NCI-H2227 (cell line): ENCODE measurements at regions not wholly inside any gene's neighbourhood (a gene's known extent, or its start where the extent isn't known, plus 50 kb on each side); places are given as distances from the start of the nearest gene placed in this dataset.

Experiments used
- DNase-seq: peaks from one replicate; lab custom pipeline; 2025; ENCODE audit not compliant: unreplicated experiment; lab: John Stamatoyannopoulos, UW

DNA sequence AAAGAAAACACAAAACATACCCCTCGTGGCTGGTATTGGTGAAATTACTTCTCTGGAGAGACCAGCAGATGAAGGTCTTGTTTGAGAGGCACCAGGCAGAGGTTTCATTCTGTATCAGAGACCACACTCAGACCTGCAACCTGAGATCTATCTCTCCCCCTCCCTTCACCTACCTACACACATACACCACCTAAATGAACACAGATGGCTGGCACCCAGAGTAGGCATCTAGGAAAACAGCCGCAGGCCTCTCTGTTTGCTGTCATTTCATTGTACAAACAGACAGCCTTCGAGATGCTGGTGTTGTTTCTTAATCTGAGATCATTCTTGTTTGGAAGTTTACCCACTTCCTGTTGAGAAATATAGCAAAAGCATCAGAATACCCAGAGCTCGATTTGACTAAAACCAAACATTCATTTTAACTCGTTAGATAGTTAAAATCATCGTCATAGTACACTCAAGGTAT, 173.9 kb upstream of the SLC25A13 start:
- no peak for DNase-seq

- DNase-seq, result no peak
Measured at GRCh38 chr7:96486681-96487080, 164.8 kb upstream of the SLC25A13 start.

DNA sequence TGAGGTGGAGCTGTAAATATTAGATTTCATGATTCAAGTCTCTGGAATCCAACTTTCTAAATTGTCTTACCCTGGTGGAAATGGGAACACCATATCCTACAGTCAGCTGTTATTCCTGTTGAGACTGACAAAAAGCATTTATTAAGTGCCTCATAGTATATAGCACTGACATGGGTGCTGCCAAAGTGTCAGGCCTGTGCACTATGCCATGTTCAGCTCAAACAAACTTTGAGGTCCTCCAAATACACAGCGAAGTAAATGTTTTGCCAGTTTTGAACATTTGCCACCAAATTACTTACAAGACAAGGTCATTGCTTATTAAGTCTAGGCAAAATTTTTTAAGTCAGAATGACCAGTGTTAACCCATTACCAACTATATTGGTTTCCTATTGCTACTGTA, 162.9 kb upstream of the SLC25A13 start:
- no peak for DNase-seq

DNA sequence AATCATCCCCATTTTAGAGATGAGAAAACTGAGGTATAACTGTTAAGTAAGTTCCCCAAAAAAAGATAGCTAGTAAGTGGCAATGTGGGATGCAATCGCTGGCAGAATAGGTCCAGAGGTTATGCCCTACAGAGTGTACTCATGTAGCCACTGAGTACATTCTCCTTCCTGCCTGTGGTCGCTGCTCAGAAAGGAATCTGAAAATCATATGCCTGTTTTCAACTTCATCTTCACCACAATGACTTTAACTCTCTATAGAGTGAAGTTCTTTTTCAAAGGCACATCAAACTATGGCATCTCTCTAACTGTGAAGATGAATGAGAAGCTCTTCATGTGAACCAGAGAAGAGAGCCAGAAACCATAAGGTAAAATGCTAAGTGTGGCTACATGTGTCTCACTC, 162.2 kb upstream of the SLC25A13 start:
- DNase-seq, result no peak

DNA sequence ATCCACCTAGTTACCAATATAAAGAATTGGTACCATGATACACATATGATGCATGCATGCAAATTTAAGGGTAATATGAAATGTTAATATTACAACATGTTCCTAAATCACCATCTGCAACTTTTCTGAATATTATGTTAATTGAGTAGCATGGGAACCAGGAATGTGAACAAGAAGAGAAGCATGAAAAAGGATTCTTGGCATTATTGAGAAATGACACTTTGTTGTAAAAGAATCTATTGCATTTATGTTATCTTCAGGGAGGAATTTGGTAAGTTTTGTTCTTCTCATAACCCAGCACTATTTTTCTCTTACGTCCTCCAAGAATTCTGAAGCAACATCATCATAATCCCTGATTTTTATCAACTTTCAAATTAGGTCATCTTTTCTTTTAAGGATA, 159.9 kb upstream of the SLC25A13 start:
- no peak for DNase-seq

DNA sequence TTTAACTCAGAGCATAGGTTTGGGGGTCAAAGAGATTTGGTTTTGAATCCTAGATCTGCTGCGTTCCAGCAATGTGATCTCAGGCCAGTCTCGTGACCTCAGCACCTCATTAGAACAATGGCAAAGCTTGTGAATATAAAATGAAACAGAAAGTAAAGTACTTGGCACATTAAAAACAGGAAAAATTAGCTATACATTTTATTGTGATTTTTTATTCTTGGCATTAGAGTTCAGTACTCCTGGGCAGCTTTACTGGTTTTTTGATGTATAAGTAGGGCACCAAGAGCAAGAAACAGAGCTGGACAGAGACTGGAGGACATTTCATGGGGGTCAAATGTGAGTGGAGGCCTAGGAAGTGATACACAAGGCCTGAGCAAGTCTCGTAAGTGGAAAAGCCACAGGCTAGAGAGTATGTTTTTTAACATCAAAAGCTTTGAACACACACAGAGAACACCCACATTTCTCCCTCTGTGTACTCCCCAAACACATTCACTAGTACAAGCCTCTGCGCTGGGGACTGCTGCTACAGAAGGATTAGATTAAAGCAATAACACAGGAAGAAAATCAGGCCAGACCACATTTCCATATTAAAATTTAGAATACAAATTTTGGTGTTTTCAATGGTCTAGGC, 157.2 kb upstream of the SLC25A13 start:
- no peak for DNase-seq

GRCh38 chr7:96471606-96472005, 149.7 kb upstream of the SLC25A13 start:
- DNase-seq, result no peak

- no peak for DNase-seq
Measured at GRCh38 chr7:96452146-96452545, 130.2 kb upstream of the SLC25A13 start.

DNA sequence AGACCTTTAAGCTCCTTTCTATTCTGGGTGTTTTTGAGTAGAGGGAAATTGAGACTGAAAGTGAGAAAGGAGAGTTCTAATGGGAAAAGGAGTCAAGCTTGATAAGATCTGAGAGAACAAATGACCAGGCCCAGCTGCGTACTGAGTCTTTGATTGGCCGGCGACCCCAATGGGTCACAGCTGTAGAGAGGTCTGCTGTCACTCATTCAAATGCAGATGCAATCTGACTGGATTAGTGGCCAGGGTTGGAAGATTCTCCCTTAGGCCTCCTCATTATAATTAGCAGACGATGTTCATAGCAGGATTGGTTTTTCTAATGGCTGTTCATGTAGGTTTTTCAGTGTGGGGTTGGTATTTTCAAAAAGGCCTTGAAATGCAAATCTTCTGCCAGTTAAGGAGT, 127.2 kb upstream of the SLC25A13 start:
- no peak for DNase-seq

- DNase-seq, result no peak
Measured at GRCh38 chr7:96447109-96447645, 125.3 kb upstream of the SLC25A13 start.

- DNase-seq, result peak; percentile 82
Measured at GRCh38 chr7:96441436-96442084, 119.7 kb upstream of the SLC25A13 start.

GRCh38 chr7:96440328-96440727, 118.4 kb upstream of the SLC25A13 start:
- DNase-seq, result no peak

DNA sequence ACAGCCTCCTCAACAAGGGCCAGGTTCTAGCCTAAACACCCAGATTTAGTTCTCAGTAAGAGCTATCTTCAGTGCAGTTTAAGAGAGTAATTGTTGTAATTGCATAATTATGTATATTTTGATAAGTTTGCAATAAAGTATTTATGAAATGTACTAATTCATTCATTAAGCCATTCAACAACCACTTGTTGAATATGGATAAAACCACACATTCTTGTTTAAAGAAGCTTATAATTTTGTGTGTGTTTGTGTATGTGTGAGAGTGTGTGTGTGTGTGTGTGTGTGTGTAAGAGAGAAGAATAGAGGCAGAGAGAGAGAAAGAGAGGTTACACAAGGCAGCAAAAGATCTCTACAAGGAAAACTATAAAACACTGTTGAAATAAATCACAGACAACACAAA, 115.0 kb upstream of the SLC25A13 start:
- DNase-seq, result no peak

- no peak for DNase-seq
Measured at GRCh38 chr7:96430356-96430755, 108.5 kb upstream of the SLC25A13 start.

DNA sequence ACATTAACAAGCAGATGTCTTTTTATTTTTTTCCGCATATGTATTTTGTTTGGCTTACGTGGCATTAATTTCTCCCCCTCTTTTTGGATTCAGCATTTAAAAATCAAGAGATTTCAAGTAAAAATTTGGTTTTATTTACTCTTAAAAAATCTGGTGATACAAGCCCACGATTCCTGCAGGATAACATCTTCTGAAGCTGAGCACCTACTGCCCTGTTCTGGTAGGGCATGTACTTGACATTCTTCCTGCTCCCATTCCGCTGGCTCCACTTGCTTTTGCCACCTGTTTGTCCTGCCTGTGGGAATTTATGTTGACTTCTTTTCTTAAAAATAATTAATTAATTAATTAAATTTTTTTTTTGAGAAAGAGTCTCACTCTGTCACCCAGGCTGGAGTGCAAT, 105.2 kb upstream of the SLC25A13 start:
- no peak for DNase-seq

DNA sequence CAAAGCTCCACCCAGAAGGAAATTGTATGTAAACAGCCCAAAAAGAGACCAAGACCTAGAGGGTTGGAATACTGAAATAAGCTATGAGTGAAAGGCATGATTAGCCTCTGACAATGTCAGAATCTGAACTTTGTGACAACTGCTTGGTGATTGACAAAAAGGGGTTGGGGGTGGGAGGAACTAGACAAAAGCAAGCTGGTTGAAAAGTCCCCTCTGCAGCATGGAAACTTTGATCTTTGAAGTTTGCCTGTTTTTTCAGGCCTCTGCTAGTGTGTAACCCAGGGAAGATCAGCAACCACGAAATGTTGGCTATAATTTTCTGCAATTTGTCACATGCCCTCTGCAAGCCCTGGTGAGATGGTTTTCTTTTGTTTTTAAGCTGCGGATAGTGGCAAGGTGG, 104.8 kb upstream of the SLC25A13 start:
- DNase-seq, result no peak

DNA sequence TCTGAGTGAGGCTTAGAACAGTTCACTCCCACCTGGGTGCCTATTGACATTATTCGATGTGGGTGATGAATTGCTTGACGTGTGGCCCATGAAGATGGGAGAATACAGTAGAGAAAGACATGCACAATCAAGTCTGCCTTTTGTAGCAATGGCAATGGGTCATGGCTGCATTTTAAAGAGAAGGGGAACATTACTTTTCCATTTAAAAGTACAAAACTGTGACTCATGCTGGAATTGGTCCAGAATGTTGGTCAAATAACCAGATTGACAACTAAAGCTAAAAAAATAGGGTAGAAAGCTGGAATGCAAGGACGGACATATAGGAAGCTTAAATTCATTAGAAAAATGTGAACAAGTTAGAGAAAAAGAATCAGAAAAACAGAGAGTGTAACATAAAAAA, 104.1 kb upstream of the SLC25A13 start:
- no peak for DNase-seq

DNA sequence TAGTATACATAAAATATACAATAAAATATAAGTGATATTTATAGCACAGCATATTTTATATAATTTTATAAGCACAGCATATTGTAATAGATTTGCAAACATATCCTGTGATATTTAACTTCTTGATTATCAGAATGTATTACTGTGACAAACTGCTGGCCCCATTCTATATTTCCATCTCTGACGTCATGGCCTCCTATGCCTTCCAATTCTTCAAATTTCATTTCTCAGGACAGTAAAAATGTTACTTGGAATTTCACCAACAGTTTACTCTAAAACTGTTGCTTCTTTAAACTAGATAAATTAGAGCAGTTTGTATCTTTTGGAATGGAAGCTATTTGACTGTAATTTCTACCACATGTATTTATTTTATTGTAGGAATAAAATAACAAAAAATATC, 102.5 kb upstream of the SLC25A13 start:
- no peak for DNase-seq

DNA sequence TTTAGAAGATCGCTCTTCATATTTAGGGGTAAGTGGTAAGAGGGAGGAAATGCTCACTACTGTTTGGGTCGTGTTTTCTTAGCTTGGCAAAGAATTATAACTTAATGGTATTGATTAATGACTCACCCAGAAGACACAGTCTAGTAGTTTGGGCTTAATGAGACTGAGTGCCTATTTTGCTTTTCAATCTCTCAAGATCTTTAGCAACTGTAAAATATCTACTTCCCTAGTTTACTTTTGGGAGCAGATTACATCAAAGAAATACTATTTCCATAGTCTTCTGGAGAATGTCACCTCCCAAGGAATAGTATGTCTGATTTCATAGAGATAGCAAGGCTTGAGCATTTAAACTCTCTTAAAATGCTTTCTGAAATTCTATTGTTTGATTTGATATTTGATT, 100.5 kb upstream of the SLC25A13 start:
- DNase-seq, result no peak

GRCh38 chr7:96418581-96418980, 96.7 kb upstream of the SLC25A13 start:
- DNase-seq, result no peak

- no peak for DNase-seq
Measured at GRCh38 chr7:96417784-96418183, 95.9 kb upstream of the SLC25A13 start.

DNA sequence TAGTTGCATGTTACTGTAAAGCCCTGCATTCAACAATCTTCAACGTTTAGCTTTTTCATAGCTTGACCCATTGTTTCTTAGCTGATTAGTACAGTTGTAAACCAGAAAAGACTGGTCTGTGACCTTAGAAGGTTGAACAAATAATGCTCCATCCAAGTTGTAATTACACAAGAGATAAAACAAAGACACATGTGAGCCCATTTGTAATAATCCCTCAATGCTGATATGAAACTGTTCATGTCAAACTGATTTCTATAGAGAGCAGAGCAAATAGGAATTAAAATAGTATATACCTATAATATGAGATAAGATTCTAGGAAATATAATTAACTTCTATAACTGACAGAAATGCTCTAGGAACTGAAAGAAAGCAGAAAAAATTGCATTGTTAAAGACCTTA, 94.7 kb upstream of the SLC25A13 start:
- DNase-seq, result no peak

DNA sequence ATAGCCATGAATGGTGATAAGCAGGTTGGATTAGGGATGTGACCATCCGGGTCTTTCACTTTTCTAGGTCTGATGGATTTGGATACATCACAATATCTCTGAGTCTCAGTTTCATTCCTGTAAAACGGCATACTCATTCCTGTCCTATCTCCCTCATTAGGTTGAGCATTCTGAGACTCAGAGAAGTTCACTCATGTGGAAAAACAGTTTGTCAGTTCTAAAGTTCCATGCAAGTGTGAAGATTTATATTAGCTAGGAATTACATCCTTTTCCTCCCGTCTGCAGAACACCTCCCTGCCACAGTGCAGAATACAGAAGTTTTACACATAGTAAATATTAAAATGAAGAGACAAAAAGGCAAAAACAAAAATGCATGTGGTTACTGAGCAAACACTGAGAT, 94.2 kb upstream of the SLC25A13 start:
- DNase-seq, result no peak
